ENCODE measurements at regions not wholly inside any gene's neighbourhood (a gene's known extent, or its start where the extent isn't known, plus 50 kb on each side); places are given as distances from the start of the nearest gene placed in this dataset.

DNA sequence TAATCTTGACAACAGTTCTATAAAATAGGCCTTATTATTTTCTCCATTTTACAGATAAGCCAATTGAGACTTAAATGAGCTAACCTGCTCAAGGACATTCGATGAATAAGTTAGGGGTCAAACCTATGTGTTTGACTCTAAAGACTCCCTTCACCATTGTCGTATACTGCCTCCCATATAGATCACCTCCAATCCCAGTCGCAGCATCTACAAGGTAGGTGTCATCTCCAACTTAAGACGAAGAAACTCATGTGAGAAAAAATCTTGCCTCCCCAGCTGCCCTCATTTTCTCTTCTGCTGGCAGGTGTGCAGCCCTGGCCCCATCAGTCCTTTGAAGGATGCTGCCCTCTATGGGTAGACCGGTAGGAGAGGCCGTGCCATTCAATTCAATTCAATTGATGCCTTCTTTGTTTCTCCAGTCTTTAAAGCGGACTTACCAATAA is 75.2 kb upstream of the SMARCA2 start:
- no peak for TF ChIP-seq POLR2AphosphoS5 (IDR thresholded peaks at IDR 0.05; ENCODE audit: borderline replicate concordance, low read depth, low read length)
- TF ChIP-seq EZH2 (IDR thresholded peaks at IDR 0.05) = no peak
